Liver (tissue), 8 donors: ENCODE measurements at regions not wholly inside any gene's neighbourhood (a gene's known extent, or its start where the extent isn't known, plus 50 kb on each side); places are given as distances from the start of the nearest gene placed in this dataset.

Experiments
- DNase-seq: peaks from one replicate; pipeline ENCODE4 v3.0.0-alpha.2; 2017; ENCODE audit warnings: low spot score
- H3K27ac ChIP-seq, 2 donors: one replicate each; pipeline ENCODE4 v1.7.0; 2013; ENCODE audit warnings: inconsistent platforms in 2 of 2, low read length in 2 of 2, control low read depth in 1 of 2, low read depth in 1 of 2, mild to moderate bottlenecking in 1 of 2
- H3K27me3 ChIP-seq, 4 donors: one replicate each; pipeline versions ENCODE4 v1.6.1 to v1.7.0; 2013; ENCODE audit warnings: low read length in 3 of 4, inconsistent platforms in 1 of 4, mild to moderate bottlenecking in 1 of 4, moderate library complexity in 1 of 4; ENCODE audit not compliant: control insufficient read depth in 4 of 4, insufficient read depth in 4 of 4
- H3K36me3 ChIP-seq, 4 donors: one replicate each; pipeline versions ENCODE4 v1.6.1 to v1.7.0; 2013; ENCODE audit warnings: low read length in 3 of 4, mild to moderate bottlenecking in 3 of 4, low read depth in 1 of 4, moderate library complexity in 1 of 4; ENCODE audit not compliant: control insufficient read depth in 4 of 4, insufficient read depth in 3 of 4
- H3K4me1 ChIP-seq, 4 donors: one replicate each; pipeline versions ENCODE4 v1.6.1 to v1.7.0; 2013; ENCODE audit warnings: low read length in 3 of 4, mild to moderate bottlenecking in 3 of 4, moderate library complexity in 1 of 4; ENCODE audit not compliant: control insufficient read depth in 4 of 4, insufficient read depth in 4 of 4
- H3K4me3 ChIP-seq, 3 donors: one replicate each; pipeline versions ENCODE4 v1.6.1 to v1.7.0; 2013; ENCODE audit warnings: low read length in 3 of 3, control low read depth in 1 of 3, low read depth in 1 of 3, mild to moderate bottlenecking in 1 of 3
- H3K9ac ChIP-seq, 2 donors: one replicate each; pipeline ENCODE4 v1.7.0; 2013; ENCODE audit warnings: low read length in 2 of 2, mild to moderate bottlenecking in 2 of 2, moderate library complexity in 2 of 2, control low read depth in 1 of 2, low read depth in 1 of 2
- H3K9me3 ChIP-seq, 4 donors: one replicate each; pipeline versions ENCODE4 v1.6.1 to v1.7.0; 2013; ENCODE audit warnings: low read length in 3 of 4; ENCODE audit not compliant: control insufficient read depth in 4 of 4
- ATF3 ChIP-seq: IDR thresholded peaks from 2 replicates; pipeline ENCODE4 v1.6.1; 2016; ENCODE audit warnings: antibody characterized with exemption
- CTCF ChIP-seq: fragments of 150-350 bp; IDR thresholded peaks from 2 replicates; pipeline ENCODE4 v1.5.1; 2017; ENCODE audit warnings: improper control_type of control experiment, low read depth, low read length; ENCODE audit not compliant: missing input control
- EGR1 ChIP-seq, 2 donors: IDR thresholded peaks; 2 replicates each; pipeline ENCODE4 v1.6.1; 2016 to 2018; ENCODE audit warnings: antibody characterized with exemption in 2 of 2, low read depth in 2 of 2
- FOXA1 ChIP-seq: IDR thresholded peaks from 2 replicates; pipeline ENCODE4 v1.6.1; 2016; ENCODE audit warnings: antibody characterized with exemption
- FOXA2 ChIP-seq: IDR thresholded peaks from 2 replicates; pipeline ENCODE4 v1.6.1; 2016; ENCODE audit warnings: antibody characterized with exemption
- GABPA ChIP-seq, 2 donors: IDR thresholded peaks in 1 of 2; conservative IDR thresholded peaks in 1 of 2; 2 replicates each; pipeline ENCODE4 v1.6.1; 2016; ENCODE audit warnings: antibody characterized with exemption in 2 of 2, mild to moderate bottlenecking in 1 of 2, moderate library complexity in 1 of 2
- HNF4A ChIP-seq, 2 donors: conservative IDR thresholded peaks; 2 replicates each; pipeline ENCODE4 v1.6.1; 2016; ENCODE audit warnings: antibody characterized with exemption in 2 of 2, mild to moderate bottlenecking in 2 of 2
- HNF4G ChIP-seq: IDR thresholded peaks from 2 replicates; pipeline ENCODE4 v1.6.1; 2016; ENCODE audit warnings: antibody characterized with exemption
- JUND ChIP-seq, 2 donors: IDR thresholded peaks; 2 replicates each; pipeline ENCODE4 v1.6.1; 2016; ENCODE audit warnings: antibody characterized with exemption in 2 of 2
- NR2F2 ChIP-seq: IDR thresholded peaks from 2 replicates; pipeline ENCODE4 v1.6.1; 2016; ENCODE audit warnings: antibody characterized with exemption
- RAD21 ChIP-seq, 2 donors: IDR thresholded peaks; 2 replicates each; pipeline ENCODE4 v1.6.1; 2016; ENCODE audit warnings: antibody characterized with exemption in 2 of 2, mild to moderate bottlenecking in 2 of 2
- RXRA ChIP-seq, 2 donors: IDR thresholded peaks; 2 replicates each; pipeline ENCODE4 v1.6.1; 2017 to 2018; ENCODE audit warnings: antibody characterized with exemption in 2 of 2, mild to moderate bottlenecking in 1 of 2
- SP1 ChIP-seq: IDR thresholded peaks from 2 replicates; pipeline ENCODE4 v1.6.1; 2018; ENCODE audit warnings: antibody characterized with exemption, mild to moderate bottlenecking
- TAF1 ChIP-seq: conservative IDR thresholded peaks from 2 replicates; pipeline ENCODE4 v1.6.1; 2016; ENCODE audit warnings: antibody characterized with exemption, mild to moderate bottlenecking
- YY1 ChIP-seq: IDR thresholded peaks from 2 replicates; pipeline ENCODE4 v1.6.1; 2016; ENCODE audit warnings: antibody characterized with exemption, mild to moderate bottlenecking
- WGBS: extraction: QIAGEN DNeasy Blood & Tissue Kit; methylation state at CpG from one replicate; pipeline ENCODE4 v1.1.7; 2013; 5-methylcytosine and 5-hydroxymethylcytosine counted together
- TF ChIP-seq, protein P1 (sequence below): IDR thresholded peaks from 2 replicates; pipeline ENCODE4 v1.6.1; 2016; ENCODE audit warnings: antibody characterized with exemption
- TF ChIP-seq, protein P2 (sequence below): IDR thresholded peaks from 2 replicates; pipeline ENCODE4 v1.6.1; 2016; ENCODE audit warnings: antibody characterized with exemption
- donor health status: healthy.
- donor health status: healthy.
- donor health status: healthy.
- donor health status: healthy.
- donor health status: healthy.

- Histone ChIP-seq H3K9me3 (no peaks in the 10 kb centered on the region), H3K27me3 (peaks cover 0 to 8% (median 4%) of the 10 kb centered on the region in 4 donors), H3K4me1 (no peaks in the 10 kb centered on the region), H3K27ac (no peak overlapping the region), H3K36me3 (no peaks in the 10 kb centered on the region), H3K4me3 (no peak overlapping the region), H3K9ac (no peak overlapping the region)
- TF ChIP-seq, protein P1, sequence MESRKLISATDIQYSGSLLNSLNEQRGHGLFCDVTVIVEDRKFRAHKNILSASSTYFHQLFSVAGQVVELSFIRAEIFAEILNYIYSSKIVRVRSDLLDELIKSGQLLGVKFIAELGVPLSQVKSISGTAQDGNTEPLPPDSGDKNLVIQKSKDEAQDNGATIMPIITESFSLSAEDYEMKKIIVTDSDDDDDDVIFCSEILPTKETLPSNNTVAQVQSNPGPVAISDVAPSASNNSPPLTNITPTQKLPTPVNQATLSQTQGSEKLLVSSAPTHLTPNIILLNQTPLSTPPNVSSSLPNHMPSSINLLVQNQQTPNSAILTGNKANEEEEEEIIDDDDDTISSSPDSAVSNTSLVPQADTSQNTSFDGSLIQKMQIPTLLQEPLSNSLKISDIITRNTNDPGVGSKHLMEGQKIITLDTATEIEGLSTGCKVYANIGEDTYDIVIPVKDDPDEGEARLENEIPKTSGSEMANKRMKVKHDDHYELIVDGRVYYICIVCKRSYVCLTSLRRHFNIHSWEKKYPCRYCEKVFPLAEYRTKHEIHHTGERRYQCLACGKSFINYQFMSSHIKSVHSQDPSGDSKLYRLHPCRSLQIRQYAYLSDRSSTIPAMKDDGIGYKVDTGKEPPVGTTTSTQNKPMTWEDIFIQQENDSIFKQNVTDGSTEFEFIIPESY, result no peak
- TF ChIP-seq NR2F2, result no peak
- TF ChIP-seq, protein P2, sequence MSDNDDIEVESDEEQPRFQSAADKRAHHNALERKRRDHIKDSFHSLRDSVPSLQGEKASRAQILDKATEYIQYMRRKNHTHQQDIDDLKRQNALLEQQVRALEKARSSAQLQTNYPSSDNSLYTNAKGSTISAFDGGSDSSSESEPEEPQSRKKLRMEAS, result no peak
- no peak for TF ChIP-seq HNF4G
- TF ChIP-seq YY1, result no peak
- no peak for TF ChIP-seq FOXA2
- no peak for TF ChIP-seq EGR1 (IDR thresholded peaks at IDR 0.05; ENCODE audit: low read depth in 2 of 2)
- TF ChIP-seq ATF3, result no peak
- no peak for TF ChIP-seq RAD21 (IDR thresholded peaks at IDR 0.05)
- no peak for TF ChIP-seq HNF4A (conservative IDR thresholded peaks at IDR 0.05)
- no peak for TF ChIP-seq RXRA (IDR thresholded peaks at IDR 0.05)
- TF ChIP-seq JUND (IDR thresholded peaks at IDR 0.05), result no peak
- TF ChIP-seq SP1, result no peak
- no peak for TF ChIP-seq FOXA1
- no peak for TF ChIP-seq GABPA (IDR thresholded peaks at IDR 0.05 in 1 of 2, conservative IDR thresholded peaks at IDR 0.05 in 1 of 2)
- no peak for TF ChIP-seq TAF1
- no peak for TF ChIP-seq CTCF
- no peak for DNase-seq
- 7% methylated on average over 9 of the region's 9 CpGs for WGBS
These were observed 245.8 kb downstream of the PAX3 start for GRCh38 chr2:222052934-222053367.

DNA sequence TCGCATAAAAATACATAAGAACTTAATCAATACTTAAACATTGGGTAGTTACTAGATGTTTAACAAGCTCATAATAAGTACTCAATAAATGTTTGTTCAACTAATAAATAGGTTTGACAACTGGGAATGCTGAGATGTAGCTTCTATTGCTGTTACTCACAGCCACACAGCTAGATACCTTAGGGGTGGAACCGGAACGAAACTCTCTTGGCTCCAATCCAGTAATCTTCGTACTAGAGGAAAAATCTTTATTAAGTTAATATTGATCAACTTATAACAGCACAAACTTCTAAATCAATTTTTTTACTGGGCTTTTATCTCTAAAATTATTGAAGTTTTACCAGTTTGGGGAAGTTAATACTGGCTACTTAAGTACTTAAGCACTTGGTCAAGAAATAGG, 247.8 kb downstream of the PAX3 start:
- H3K4me3 ChIP-seq, result no peak overlapping the region
- H3K9me3 ChIP-seq, result no peaks in the 10 kb centered on the region
- no peak for DNase-seq
- no peak overlapping the region for H3K9ac ChIP-seq
- no peaks in the 10 kb centered on the region for H3K36me3 ChIP-seq
- TF ChIP-seq CTCF, result no peak
- H3K4me1 ChIP-seq, result no peaks in the 10 kb centered on the region
- peaks cover 0 to 13% (median under 1%) of the 10 kb centered on the region in 4 donors for H3K27me3 ChIP-seq
- H3K27ac ChIP-seq, result no peak overlapping the region
- WGBS, result 69% methylated on average over 4 of the region's 4 CpGs
